ENCODE measurements at regions not wholly inside any gene's neighbourhood (a gene's known extent, or its start where the extent isn't known, plus 50 kb on each side); places are given as distances from the start of the nearest gene placed in this dataset.

GRCh38 chr5:4773827-4774317 lies 366.3 kb upstream of the ADAMTS16 start:
- TF ChIP-seq CTCF (IDR thresholded peaks at IDR 0.05) (no peak), EZH2 (IDR thresholded peaks at IDR 0.05; ENCODE audit: borderline replicate concordance, insufficient read depth, low read depth, low read length, poor library complexity, severe bottlenecking) (no peak)
